GM19468 (cell line): ENCODE measurements at regions not wholly inside any gene's neighbourhood (a gene's known extent, or its start where the extent isn't known, plus 50 kb on each side); places are given as distances from the start of the nearest gene placed in this dataset.
"Not testable (repeated sequence)": the region's sequence is repeated elsewhere in the genome, so short reads cannot be mapped to it uniquely, and the experiment has no call there.

Experiments
- ATAC-seq: cut with Tn5 transposase; IDR thresholded peaks from one replicate; pipeline ENCODE4 v1.9.1; 2021; ENCODE audit warnings: mild to moderate bottlenecking, moderate library complexity, moderate number of reproducible peaks; ENCODE audit not compliant: unreplicated experiment; ENCODE audit errors: extremely low read depth

DNA sequence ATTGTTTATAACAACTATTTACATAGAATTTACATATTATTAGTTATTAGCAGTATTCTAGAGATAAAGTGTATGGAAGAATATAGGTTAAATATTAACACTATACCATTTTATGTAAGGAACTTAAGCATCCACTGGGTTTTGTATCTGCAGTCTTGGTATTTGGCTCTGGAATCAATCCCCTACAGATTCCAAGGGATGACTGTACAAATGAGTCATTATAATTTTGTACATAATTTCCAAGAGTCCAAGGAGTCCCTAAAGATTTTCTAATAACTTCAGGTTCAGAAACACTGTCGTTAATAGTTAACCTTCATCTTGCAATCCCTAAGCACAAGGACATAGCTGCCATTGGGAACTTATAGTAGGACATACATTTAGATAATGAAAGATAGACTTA is 254.8 kb upstream of the PDE4D start:
- no peak for ATAC-seq

DNA sequence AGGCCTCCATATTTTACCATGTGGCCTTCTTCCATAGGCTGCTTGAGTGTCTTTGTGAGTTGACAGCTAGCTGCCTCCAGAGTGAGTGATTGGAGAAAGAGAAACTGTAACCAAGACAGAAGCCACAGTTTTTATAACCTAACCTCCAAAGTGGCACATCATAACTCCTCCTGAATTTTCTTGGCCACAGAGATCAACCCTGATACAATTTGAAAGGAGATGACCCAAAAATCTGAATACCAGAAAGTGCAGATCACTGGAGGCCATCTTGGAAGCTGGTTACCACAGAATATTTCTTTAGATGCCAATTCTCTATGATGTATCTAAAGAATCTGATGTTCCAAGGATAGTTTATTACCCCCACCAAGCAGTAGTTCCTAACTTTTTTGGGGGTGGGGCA is 254.3 kb upstream of the PDE4D start:
- no peak for ATAC-seq

- ATAC-seq, result no peak
Measured at GRCh38 chr5:60143942-60144549, 250.5 kb upstream of the PDE4D start.

DNA sequence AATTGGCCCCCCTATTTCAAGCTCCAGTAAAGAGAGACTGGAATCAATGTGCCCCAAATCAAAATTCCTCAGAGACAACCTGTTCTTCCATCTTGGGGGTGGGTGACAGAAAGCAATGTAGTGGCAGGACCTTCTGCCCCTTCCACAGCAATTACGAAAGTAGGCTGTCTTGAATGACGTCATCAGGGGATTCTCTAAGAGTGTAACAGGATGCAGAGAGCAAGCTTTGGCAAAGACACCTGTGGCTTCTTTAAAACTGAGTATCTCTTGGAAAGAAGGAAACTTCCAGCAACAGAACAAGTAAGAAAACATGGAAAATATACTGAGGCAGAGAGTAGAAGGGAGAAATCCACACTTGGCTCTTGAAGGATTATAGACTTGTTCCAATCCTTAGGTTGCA is 247.6 kb upstream of the PDE4D start:
- no peak for ATAC-seq

- ATAC-seq, result no peak
Measured at GRCh38 chr5:60136841-60137240, 243.3 kb upstream of the PDE4D start.

DNA sequence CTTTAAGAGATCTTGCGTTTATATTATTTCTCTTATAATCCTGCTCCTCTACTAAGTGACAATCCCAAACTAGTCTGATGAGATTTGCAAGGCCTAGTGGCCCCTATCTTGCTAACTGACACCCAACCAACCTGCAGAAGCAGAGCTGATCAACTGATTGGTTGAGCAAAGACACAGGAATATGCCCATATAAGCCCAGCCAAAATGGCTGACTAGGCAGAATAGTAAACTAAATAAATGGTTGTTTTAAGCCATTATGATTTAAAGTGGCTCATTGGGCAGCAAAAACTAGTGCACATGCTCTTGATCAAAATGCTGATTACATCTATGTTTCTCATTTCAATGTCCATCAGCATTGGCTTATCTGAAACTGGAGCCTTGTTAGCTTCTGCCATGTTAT is 238.0 kb upstream of the PDE4D start:
- ATAC-seq, result no peak

- ATAC-seq, result no peak
Measured at GRCh38 chr5:60125636-60126035, 232.1 kb upstream of the PDE4D start.

DNA sequence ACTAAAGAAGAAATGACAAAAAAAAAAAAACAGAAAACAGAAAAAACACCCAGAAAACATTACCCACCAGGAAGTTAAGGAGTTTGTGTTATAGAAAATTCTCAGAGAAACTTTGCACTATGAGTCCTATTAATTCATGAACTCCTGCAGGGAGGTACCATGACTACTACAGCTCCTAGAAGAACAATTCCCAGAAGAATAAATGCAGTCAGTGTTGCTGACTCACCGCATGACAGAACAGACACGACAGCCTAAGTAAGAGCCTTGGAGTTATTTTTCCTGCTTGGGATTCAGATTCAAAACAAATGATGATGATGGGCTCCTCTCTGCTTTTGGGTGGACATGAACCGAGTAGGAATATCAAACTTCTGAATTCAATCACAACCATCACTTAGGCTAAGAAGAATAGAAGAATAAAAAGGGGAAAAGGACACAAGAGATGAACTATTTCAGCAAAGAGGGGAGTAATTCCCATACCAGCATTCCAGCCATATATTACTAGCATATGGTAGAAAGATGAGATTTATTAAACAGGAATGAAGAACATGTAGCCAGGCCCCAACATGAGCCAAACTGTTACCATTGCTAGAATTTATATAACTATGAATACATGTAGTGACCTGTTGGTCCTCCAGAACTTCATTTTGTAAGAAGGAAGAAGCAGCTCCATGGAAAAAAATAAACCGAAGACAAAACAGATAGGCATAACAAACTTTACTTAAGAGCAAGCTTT is 209.6 kb upstream of the PDE4D start:
- no peak for ATAC-seq

DNA sequence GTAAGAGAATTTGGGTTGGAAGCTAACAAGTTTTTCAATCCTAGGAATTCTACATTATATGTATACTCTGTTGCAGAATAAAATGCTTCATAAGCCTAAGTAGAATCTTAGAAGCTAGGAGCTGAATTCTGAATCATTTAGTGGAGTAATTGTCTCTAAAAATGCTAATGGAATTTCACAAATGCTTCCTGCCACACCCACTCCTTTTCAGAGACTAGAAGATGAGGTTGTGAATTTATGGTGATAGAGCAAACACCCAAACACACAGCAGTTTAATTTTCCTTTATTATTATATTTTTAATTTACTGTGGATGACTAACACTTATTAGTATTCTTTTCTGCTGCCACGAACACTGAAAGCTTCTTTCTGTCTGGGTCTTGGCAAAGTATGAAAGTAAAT is 208.0 kb upstream of the PDE4D start:
- no peak for ATAC-seq

DNA sequence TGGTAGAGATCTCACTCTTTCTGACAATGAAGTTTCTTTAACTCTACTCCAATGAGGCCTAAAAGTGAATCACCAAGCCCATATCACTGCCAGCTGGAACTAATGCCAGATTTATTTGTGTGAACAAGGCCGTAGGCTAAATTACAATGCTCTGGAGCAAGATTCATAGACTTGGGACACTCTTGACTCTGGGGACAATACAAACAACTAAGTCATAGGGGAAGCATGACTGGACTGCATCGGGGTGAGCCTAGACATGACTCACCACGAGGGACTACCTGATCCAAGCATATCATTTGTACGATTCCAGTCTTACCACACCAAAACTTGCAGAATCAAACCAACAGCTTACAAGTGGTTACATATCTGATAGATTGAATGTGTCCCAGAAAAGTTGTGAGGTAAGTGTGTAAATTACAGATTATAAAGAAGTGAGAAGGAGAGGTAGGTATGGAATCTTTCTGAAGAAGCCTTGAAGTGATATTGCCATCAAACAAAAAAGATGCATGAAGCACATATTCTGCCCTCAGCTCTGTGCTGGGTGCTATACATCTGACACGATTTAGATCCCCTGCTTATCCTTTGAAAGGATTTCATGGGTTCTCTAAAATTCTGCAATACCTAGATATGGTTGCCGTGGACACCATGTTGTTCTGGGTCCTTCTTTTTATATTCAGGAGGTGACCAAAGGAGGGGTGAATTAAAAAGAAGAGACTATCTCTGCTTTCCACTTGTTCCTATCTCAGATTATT is 199.3 kb upstream of the PDE4D start:
- ATAC-seq, result no peak

DNA sequence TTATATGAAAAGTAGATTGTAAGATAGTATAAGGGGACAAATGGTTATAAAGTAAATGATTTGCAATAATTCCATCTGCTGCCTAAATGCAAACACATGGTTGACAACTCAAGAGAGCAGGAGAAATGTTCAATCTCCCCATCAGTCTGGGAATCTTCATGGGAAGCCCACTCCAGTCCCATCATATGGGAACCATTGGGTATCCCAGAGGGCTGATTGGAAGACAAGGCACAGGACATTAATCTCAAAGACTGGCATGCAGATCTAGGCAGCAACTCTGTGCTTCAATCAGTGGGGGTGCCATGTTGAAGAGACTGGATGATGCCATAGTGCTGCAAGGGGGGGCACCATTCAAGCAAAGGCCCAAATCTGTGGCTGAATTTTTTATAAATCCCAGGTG is 193.1 kb upstream of the PDE4D start:
- no peak for ATAC-seq

DNA sequence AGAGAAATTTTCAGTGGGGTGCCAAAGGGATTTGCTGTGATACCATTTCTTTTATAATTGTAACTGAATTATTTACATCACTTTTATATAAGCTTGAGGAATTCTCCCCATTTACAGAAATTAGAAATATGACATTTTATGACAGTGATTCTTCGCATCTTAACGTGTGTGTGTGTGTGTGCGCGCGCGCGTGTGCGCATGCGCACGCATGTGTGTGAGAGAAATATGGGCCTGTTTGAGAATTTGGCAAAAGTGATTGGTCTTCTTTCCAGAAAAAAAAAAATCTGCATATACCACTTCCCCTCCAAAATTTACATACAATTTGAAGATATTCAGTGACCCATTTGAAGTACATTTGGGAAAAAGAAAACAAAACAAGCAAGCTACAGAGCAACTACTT is 190.7 kb upstream of the PDE4D start:
- ATAC-seq, result no peak

- no peak for ATAC-seq
Measured at GRCh38 chr5:60077292-60077691, 183.8 kb upstream of the PDE4D start.

- ATAC-seq, result no peak
Measured at GRCh38 chr5:60076746-60077145, 183.2 kb upstream of the PDE4D start.

- ATAC-seq, result no peak
Measured at GRCh38 chr5:60066502-60066901, 173.0 kb upstream of the PDE4D start.

GRCh38 chr5:60060389-60060788 is 166.9 kb upstream of the PDE4D start:
- no peak for ATAC-seq

GRCh38 chr5:60056191-60056590 is 162.7 kb upstream of the PDE4D start:
- no peak for ATAC-seq

- ATAC-seq, result no peak
Measured at GRCh38 chr5:60055168-60055567, 161.6 kb upstream of the PDE4D start.

- not testable (repeated sequence) for ATAC-seq
Measured at GRCh38 chr5:60041996-60042664, 148.6 kb upstream of the PDE4D start.

- not testable (repeated sequence) for ATAC-seq
Measured at GRCh38 chr5:60041508-60041907, 148.0 kb upstream of the PDE4D start.
